NCI-H2107 treated with DMSO at 0.1 percent for 48 hours (cell line): ENCODE measurements at regions not wholly inside any gene's neighbourhood (a gene's known extent, or its start where the extent isn't known, plus 50 kb on each side); places are given as distances from the start of the nearest gene placed in this dataset.

ENCODE experiments used
- DNase-seq: peaks from one replicate; lab custom pipeline; 2025; ENCODE audit not compliant: unreplicated experiment; lab: John Stamatoyannopoulos, UW

DNA sequence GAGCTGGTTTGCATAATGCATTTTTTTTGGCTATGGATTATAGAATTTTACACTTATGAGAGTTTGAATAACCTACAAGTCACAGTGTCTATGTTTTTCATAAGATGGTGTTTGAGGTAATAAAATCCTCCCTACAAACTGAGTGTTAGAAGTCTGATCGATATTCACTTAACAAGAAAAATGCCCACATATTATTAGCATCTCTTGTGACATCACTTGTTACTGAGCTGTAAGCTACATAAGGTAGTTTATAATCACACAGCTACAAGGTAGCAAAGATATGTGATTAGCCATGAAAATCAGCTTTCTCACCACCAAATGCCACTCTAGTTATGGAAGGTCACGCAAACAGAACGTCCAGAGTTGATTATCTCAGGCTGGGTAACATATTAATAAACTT, 669.6 kb downstream of the PCDH18 start:
- no peak for DNase-seq

DNA sequence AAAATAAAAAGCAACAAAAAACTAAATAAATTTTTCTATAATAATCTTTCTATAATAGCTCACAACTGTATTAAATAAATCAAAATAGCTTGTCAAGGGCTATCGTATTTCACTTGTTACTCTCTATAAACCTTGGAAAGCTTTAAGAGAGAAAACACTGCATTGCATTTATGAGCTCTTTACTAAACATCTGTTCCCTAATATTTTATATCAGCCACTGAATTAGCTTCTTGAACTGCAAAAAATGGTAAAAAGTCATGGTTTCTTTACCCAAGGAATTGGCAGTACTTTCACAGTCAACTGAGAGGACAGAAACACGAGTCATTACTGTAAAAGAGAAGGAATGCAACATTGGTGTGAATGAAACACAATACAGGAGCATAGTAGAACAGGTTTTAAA, 671.2 kb downstream of the PCDH18 start:
- no peak for DNase-seq

DNA sequence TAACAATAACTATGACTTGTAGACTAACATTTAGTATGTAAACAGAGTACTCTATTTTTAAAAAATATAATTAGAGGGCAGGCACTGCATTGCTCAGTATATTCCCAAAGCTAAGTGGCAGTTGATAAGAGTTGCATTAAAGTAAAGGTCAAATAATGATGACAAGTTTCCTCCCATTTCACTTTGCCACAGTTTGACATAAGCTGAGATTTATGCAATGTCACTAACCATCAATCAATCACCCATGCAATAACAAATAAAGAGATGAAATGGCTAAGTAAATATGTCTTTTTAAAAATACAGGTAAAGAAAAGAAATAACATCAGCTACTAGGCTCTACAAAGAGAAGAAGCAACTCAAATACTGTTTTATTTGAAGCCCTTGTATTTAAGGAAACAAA, 673.4 kb downstream of the PCDH18 start:
- no peak for DNase-seq

- DNase-seq = no peak
Observed at GRCh38 chr4:136855886-136856285, 676.4 kb downstream of the PCDH18 start.

- no peak for DNase-seq
Observed at GRCh38 chr4:136850446-136850845, 681.8 kb downstream of the PCDH18 start.

DNA sequence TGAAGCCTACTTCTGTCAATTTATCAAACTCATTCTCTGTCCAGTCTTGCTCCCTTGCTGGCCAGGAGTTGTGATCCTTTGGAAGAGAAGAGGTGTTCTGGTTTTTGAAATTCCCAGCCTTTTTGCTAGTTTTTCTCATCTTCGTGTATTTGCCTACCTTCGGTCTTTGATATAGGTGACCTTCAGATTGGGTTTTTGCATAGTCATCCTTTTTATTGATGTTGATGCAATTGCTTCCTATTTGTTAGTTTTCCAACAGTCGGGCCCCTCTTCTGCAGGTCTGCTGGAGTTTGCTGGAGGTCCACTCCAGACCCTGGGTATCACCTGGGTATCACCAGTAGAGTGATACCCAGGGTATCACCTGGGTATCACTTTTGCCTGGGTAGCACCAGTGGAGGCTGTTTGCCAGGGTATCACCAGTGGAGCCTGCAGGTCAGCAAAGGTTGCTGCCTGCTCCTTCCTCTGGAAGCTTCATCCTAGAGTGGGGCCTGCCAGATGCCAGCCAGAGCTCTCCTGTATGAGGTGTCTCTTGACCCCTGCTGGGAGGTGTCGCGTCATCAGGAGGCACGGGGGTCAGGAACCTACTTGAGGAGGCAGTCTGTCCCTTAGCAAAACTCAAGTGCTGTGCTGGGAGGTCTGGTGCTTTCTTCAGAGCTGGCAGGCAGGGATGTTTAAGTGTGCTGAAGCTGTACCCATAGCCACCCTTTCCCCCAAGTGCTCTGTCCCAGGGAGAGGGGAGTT, 684.2 kb downstream of the PCDH18 start:
- no peak for DNase-seq

- no peak for DNase-seq
Observed at GRCh38 chr4:136841526-136841925, 690.8 kb downstream of the PCDH18 start.

DNA sequence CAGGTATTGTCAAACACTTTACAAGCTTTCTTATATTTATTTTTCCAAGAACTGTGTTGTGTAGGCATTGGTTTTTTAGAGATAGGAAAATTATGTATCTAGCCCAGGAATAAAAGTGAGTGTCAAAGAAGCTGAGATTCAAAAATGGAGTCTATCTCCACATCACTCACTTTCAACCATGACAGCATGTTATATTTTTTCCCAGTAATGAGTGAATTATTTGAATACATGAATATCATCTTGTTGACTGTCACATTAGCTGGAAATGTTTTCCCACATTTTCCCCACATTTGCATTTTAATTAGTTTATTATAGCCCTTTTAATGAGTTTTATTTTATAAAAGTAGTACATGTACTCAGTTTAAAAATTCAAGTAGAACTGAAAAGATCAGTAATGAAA, 693.7 kb downstream of the PCDH18 start:
- DNase-seq = no peak

DNA sequence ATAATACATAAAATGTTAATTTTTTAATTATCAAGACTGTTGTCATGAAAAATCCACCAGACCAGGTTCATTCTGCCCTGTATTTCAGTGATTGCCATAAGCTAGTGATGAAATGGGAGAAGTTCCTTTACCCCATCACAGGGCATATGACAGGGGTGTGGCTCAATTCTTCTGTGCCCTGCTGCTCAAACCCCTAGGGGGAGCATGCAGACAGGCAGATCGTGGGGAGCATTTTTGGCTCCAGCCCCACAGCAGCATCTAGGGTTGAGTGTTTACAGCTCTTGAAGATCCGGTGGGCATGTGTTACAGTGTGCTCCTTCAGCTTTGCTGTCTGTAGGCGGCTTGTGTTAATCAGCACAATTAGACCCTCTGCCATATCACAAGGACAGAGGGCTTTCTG, 700.7 kb downstream of the PCDH18 start:
- no peak for DNase-seq

- no peak for DNase-seq
Observed at GRCh38 chr4:136829280-136829679, 703.0 kb downstream of the PCDH18 start.

GRCh38 chr4:136823020-136823419, 709.3 kb downstream of the PCDH18 start:
- no peak for DNase-seq

DNA sequence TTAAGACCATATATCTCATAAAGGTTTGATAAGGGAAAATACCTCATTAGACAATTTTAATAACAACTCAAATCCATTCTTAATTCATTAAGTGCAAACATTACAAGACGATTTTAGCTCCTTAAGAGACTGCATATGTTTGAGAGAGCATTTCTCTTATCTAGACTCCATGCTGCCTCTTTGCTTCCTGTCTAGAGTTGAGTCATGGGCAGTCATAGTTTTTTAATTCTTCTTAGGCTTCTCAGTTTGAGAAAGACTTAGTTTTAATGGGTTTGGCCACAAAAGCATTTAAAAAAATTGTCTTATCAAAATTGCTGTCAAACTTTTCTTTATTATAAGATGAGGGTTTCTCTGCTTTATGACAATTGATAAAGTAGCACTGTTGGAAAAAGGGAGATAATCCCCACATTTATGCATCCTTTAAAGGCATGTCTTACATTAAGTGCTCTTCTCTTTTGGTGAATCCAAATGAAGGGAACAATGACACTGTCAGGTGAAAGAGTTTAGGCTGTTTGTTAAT, 713.4 kb downstream of the PCDH18 start:
- DNase-seq = no peak

DNA sequence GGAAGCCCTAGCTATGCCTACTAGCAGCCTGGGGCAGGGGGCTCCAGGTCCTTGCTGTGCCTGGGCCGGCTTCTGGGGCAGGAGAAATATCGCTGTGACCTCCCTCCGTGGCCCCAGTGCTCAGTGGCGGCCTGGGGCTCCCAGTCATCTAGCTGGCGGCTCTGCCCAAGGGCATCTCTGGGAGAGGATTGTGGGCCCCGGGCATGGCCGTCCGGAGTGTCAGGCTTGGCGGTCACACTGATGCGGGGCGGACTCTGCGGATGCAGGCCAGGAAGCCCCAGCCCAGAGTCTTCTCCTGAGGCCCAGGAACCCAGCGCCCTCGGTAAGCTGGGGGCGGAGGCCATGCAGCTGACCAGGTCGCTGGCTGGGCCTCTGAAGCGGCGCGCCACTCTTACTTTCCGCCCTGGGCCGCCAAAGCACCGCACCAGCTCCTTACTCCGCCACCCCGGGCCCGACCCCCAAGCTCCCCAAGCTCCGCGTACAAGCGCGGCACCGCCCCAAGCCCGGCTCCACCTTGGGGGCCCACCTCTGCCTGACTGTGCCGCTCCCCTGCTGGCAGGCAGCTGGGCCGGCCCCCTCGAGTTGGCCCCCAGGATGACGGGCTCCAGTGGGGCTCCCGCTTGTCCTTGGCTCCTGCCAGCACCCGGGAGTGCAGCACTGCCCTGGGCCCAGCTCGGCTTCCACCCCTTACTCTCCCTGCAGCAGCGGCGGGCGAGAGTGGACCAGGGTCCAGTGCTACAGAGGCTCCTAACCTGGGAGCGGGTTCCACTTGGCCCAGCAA, 720.0 kb downstream of the PCDH18 start:
- no peak for DNase-seq

DNA sequence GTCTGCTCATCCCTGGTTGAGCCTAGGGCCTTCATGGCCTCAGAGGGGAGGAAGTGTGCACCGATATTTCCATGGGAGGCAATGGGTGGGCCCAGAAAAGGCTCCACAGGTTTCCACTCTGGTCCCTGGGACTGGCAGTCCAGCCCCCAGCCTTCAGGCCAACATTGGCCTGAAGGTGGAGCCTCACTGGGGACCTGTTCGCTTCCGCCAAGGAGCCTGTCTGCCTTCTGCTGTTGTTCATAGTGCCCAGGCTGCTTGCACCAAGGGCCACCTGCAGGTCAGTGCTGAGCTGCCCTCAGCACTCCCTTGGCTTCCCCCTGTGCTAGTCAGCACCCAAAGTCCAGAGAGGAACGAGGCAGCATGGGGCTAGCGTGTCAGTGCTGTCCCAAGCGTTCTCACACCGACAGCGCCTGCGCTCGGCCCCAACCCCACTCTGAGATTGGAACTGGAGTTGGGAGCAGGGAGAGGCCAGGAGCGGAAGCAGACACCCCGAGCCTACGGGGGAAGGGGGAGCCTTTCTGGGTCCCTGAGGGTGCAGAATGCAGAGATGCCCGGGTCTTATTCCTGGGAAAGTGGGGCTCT, 720.7 kb downstream of the PCDH18 start:
- no peak for DNase-seq

- DNase-seq = no peak
Observed at GRCh38 chr4:136810626-136811025, 721.7 kb downstream of the PCDH18 start.

- DNase-seq = no peak
Observed at GRCh38 chr4:136806844-136807243, 725.5 kb downstream of the PCDH18 start.

- no peak for DNase-seq
Observed at GRCh38 chr4:136805617-136806016, 726.7 kb downstream of the PCDH18 start.

DNA sequence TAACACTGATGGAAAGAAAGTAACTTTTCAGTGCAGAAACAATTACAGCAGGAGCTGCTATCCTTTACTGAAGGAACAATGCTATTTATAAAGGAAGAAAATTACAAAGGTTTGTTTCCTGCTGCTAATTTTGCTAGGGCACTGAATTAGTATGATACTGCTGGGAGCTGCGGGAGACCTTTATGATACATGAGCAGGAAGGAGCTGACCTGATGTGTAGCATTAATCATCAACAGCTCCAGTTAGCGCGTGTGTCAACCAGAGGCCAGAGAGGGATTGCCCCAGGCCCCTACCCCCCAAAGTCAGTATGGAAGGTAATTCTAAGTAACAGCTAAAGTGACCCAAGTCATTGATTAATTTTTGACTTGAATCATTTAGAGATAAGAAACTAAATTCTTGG, 728.9 kb downstream of the PCDH18 start:
- DNase-seq = no peak

GRCh38 chr4:136800248-136800647, 732.0 kb downstream of the PCDH18 start:
- no peak for DNase-seq

- no peak for DNase-seq
Observed at GRCh38 chr4:136796953-136797352, 735.3 kb downstream of the PCDH18 start.

DNA sequence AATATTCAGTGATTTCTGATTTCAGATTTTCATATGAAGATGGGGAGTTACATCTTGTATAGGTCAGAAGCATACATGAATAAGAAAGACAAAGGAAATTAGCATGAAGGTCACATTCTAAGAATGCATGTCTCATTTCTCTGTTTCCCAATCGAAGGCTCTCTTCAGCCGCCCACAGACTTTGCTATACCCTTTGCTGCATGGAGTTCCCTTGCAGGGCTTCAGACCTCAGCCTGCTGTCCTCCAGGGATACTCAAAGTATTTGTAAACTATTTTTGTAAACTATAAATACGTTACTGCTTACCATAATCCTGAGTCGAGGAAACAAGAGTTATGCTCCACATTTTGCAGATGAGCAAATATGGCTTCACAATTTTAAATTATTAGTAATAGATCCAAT, 738.4 kb downstream of the PCDH18 start:
- no peak for DNase-seq

DNA sequence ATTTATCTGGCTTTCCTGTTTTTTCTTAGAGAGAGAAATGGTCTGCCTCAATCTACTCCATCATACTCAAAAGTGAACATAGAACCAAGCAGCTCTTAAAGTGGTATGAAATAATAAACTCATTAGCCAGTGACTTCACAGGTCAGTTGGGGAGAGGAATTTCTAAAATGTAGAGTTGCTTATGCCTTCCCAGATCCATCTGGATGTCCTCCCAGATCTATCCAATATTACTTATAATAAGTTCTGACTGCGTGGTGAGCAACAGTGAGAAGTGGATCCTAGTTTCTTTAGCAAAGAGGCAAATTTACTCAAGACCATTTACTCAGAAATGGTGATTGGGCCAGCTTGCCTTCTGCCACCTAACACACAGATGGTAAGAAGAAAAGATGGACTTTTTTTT, 748.0 kb downstream of the PCDH18 start:
- no peak for DNase-seq
